Neural progenitor cell (in vitro differentiated cells): ENCODE measurements at regions not wholly inside any gene's neighbourhood (a gene's known extent, or its start where the extent isn't known, plus 50 kb on each side); places are given as distances from the start of the nearest gene placed in this dataset.

Source experiments
- DNase-seq: peaks from one replicate; pipeline ENCODE4 v3.0.0-alpha.2; 2016; ENCODE audit warnings: low spot score
- H2AFZ ChIP-seq: fragments of 200-600 bp; sonication (generic); replicated peaks from 2 replicates; pipeline ENCODE4 v1.6.1; 2016; ENCODE audit warnings: antibody characterized with exemption
- H3F3A ChIP-seq: fragments of 200-600 bp; sonication (generic); 2 replicates; pipeline ENCODE4 v1.6.1; 2016; ENCODE audit warnings: antibody characterized with exemption, low read depth
- H3K27ac ChIP-seq: fragments of 200-600 bp; sonication (generic); 2 replicates; pipeline ENCODE4 v1.5.1; 2016; ENCODE audit warnings: mild to moderate bottlenecking
- H3K27me3 ChIP-seq: fragments of 200-600 bp; sonication (generic); 2 replicates; pipeline ENCODE4 v1.6.1; 2016; ENCODE audit warnings: mild to moderate bottlenecking, moderate library complexity
- H3K36me3 ChIP-seq: fragments of 200-600 bp; sonication (generic); 2 replicates; pipeline ENCODE4 v1.5.1; 2016
- H3K4me1 ChIP-seq: fragments of 200-600 bp; sonication (generic); 2 replicates; pipeline ENCODE4 v1.6.1; 2016; ENCODE audit warnings: mixed run types
- H3K4me2 ChIP-seq: fragments of 200-600 bp; sonication (generic); 2 replicates; pipeline ENCODE4 v1.6.1; 2016
- H3K4me3 ChIP-seq: fragments of 200-600 bp; sonication (generic); 2 replicates; pipeline ENCODE4 v1.5.1; 2016
- H3K79me2 ChIP-seq: fragments of 200-600 bp; sonication (generic); 2 replicates; pipeline ENCODE4 v1.6.1; 2016; ENCODE audit warnings: low read depth
- H3K9ac ChIP-seq: fragments of 200-600 bp; sonication (generic); 2 replicates; pipeline ENCODE4 v1.6.1; 2016
- H3K9me3 ChIP-seq: fragments of 200-600 bp; sonication (generic); 2 replicates; pipeline ENCODE4 v1.5.1; 2016; ENCODE audit warnings: low read depth
- H4K20me1 ChIP-seq: fragments of 200-600 bp; sonication (generic); 2 replicates; pipeline ENCODE4 v1.6.1; 2016; ENCODE audit warnings: low read depth
- H3K27ac Mint-ChIP-seq: 3 replicates; pipeline ENCODE4 v1.8.0; 2021; ENCODE audit warnings: mixed read lengths
- H3K27me3 Mint-ChIP-seq: 2 replicates; pipeline ENCODE4 v1.8.0; 2022; ENCODE audit warnings: low read depth, mild to moderate bottlenecking, inconsistent platforms, moderate library complexity, mixed read lengths; ENCODE audit not compliant: insufficient read depth
- H3K36me3 Mint-ChIP-seq: 3 replicates; pipeline ENCODE4 v1.8.0; 2021; ENCODE audit warnings: mixed read lengths
- H3K4me1 Mint-ChIP-seq: 3 replicates; pipeline ENCODE4 v1.8.0; 2021; ENCODE audit warnings: mixed read lengths
- H3K4me3 Mint-ChIP-seq: 3 replicates; pipeline ENCODE4 v1.8.0; 2021; ENCODE audit warnings: mild to moderate bottlenecking, moderate library complexity, mixed read lengths
- H3K9me3 Mint-ChIP-seq: 3 replicates; pipeline ENCODE4 v1.8.0; 2020; ENCODE audit warnings: mixed read lengths
- CTCF ChIP-seq: fragments of 200-600 bp; sonication (generic); IDR thresholded peaks from 2 replicates; pipeline ENCODE4 v1.5.1; 2017; ENCODE audit warnings: antibody characterized with exemption, mild to moderate bottlenecking
- EZH2 ChIP-seq: fragments of 200-600 bp; sonication (generic); IDR thresholded peaks from 2 replicates; pipeline ENCODE4 v1.6.1; 2017; ENCODE audit warnings: antibody characterized with exemption, mild to moderate bottlenecking, moderate library complexity
- EZH2phosphoT487 ChIP-seq: fragments of 200-600 bp; sonication (generic); IDR thresholded peaks from 2 replicates; pipeline ENCODE4 v1.6.1; 2017; ENCODE audit warnings: antibody characterized with exemption

- Histone ChIP-seq H3K27ac (no peak overlapping the region), H4K20me1 (no peaks in the 10 kb centered on the region), H3K9ac (no peak overlapping the region), H3K27me3 (no peaks in the 10 kb centered on the region), H3K79me2 (no peaks in the 10 kb centered on the region), H3F3A (no peaks in the 10 kb centered on the region), H3K4me2 (no peak overlapping the region), H3K4me1 (no peaks in the 10 kb centered on the region), H3K36me3 (no peaks in the 10 kb centered on the region), H2AFZ (no peak overlapping the region), H3K4me3 (no peak overlapping the region), H3K9me3 (no peaks in the 10 kb centered on the region)
- Mint-ChIP-seq H3K4me3 (no peak overlapping the region), H3K27me3 (peaks cover 2% of the 10 kb centered on the region), H3K9me3 (no peaks in the 10 kb centered on the region), H3K36me3 (no peaks in the 10 kb centered on the region), H3K27ac (no peak overlapping the region), H3K4me1 (peaks cover 2% of the 10 kb centered on the region)
- no peak for DNase-seq
- no peak for TF ChIP-seq EZH2
- TF ChIP-seq EZH2phosphoT487 = no peak
- TF ChIP-seq CTCF = no peak
Observed at GRCh38 chr3:178480274-178480673, 56.0 kb upstream of the KCNMB2 start.

- Histone ChIP-seq H3F3A (no peaks in the 10 kb centered on the region), H3K27ac (no peak overlapping the region), H4K20me1 (no peaks in the 10 kb centered on the region), H3K79me2 (no peaks in the 10 kb centered on the region), H2AFZ (no peak overlapping the region), H3K27me3 (no peaks in the 10 kb centered on the region), H3K4me1 (no peaks in the 10 kb centered on the region), H3K4me2 (no peak overlapping the region), H3K9me3 (no peaks in the 10 kb centered on the region), H3K9ac (no peak overlapping the region), H3K36me3 (no peaks in the 10 kb centered on the region), H3K4me3 (no peak overlapping the region)
- Mint-ChIP-seq H3K4me1 (peaks cover 2% of the 10 kb centered on the region), H3K27ac (no peak overlapping the region), H3K36me3 (no peaks in the 10 kb centered on the region), H3K9me3 (no peaks in the 10 kb centered on the region), H3K4me3 (no peak overlapping the region), H3K27me3 (peaks cover 2% of the 10 kb centered on the region)
- TF ChIP-seq EZH2 (no peak), EZH2phosphoT487 (no peak), CTCF (no peak)
- no peak for DNase-seq
Observed at GRCh38 chr3:178480795-178481194, 55.4 kb upstream of the KCNMB2 start.

DNA sequence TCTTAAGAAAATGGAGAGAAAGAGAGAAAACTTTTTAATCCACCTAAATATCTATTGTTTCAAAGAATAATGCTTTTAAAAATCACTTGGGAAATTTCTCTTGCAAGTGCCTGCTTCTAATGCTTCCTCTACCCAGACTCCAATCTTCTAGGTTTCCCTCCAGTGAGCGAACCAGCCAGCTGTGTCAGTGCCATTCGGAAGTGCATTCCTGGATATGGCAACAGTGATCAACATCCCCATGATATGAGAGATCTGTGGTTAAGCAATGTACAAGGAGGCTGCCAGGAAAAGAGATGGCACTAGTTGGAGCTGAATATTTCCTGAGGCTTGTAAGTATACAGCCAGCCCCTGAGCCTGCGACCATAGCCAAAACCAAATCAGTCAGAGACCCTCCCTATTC, 53.3 kb upstream of the KCNMB2 start:
- Histone ChIP-seq H3K79me2 (no peaks in the 10 kb centered on the region), H4K20me1 (no peaks in the 10 kb centered on the region), H3F3A (no peaks in the 10 kb centered on the region), H3K4me2 (no peak overlapping the region), H3K27ac (no peak overlapping the region), H3K9me3 (no peaks in the 10 kb centered on the region), H3K4me3 (no peak overlapping the region), H3K9ac (no peak overlapping the region), H3K4me1 (no peaks in the 10 kb centered on the region), H2AFZ (no peak overlapping the region), H3K27me3 (no peaks in the 10 kb centered on the region), H3K36me3 (no peaks in the 10 kb centered on the region)
- H3K27me3 Mint-ChIP-seq = peaks cover 2% of the 10 kb centered on the region
- no peak overlapping the region for H3K27ac Mint-ChIP-seq
- H3K36me3 Mint-ChIP-seq = no peaks in the 10 kb centered on the region
- peaks cover 2% of the 10 kb centered on the region for H3K4me1 Mint-ChIP-seq
- TF ChIP-seq CTCF = no peak
- no peak for TF ChIP-seq EZH2
- TF ChIP-seq EZH2phosphoT487 = no peak
- no peak for DNase-seq
- H3K4me3 Mint-ChIP-seq = no peak overlapping the region
- no peaks in the 10 kb centered on the region for H3K9me3 Mint-ChIP-seq

DNA sequence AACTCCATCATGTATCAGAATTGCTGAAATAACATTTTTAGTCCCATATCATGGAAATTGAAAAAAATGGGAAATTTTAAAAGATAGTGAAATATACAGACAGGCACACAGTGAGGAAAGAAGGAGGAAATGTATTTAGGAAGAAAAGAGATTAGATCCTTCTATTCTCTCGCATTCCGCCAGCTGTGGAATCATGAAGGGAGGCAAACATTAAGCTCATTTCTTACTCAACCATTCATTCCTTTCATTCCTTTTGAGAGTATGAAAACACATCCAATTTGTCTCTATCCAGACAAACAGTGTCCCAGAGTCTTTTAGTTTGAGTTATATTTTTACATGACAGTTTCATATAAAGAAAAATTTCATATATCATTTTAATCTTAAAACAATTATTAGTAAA, 52.5 kb upstream of the KCNMB2 start:
- Histone ChIP-seq H3K79me2 (no peaks in the 10 kb centered on the region), H2AFZ (no peak overlapping the region), H4K20me1 (no peaks in the 10 kb centered on the region), H3K9ac (no peak overlapping the region), H3K36me3 (no peaks in the 10 kb centered on the region), H3K4me2 (no peak overlapping the region), H3K4me3 (no peak overlapping the region), H3K9me3 (no peaks in the 10 kb centered on the region), H3K27me3 (no peaks in the 10 kb centered on the region), H3F3A (no peaks in the 10 kb centered on the region), H3K4me1 (no peaks in the 10 kb centered on the region), H3K27ac (no peak overlapping the region)
- Mint-ChIP-seq H3K27ac (no peak overlapping the region), H3K4me3 (no peak overlapping the region), H3K27me3 (peaks cover 2% of the 10 kb centered on the region), H3K36me3 (no peaks in the 10 kb centered on the region), H3K9me3 (no peaks in the 10 kb centered on the region), H3K4me1 (peaks cover 2% of the 10 kb centered on the region)
- TF ChIP-seq EZH2 (no peak), CTCF (no peak), EZH2phosphoT487 (no peak)
- no peak for DNase-seq
